GM18498 (cell line): ENCODE measurements at regions not wholly inside any gene's neighbourhood (a gene's known extent, or its start where the extent isn't known, plus 50 kb on each side); places are given as distances from the start of the nearest gene placed in this dataset.

Experiments
- ATAC-seq: cut with Tn5 transposase; IDR thresholded peaks from one replicate; pipeline ENCODE4 v1.9.1; 2021; ENCODE audit warnings: mild to moderate bottlenecking, moderate library complexity; ENCODE audit not compliant: unreplicated experiment

GRCh38 chr3:107082527-107082926 lies 294.7 kb upstream of the CCDC54 start:
- ATAC-seq: no peak

GRCh38 chr3:107085261-107085660 lies 292.0 kb upstream of the CCDC54 start:
- ATAC-seq: no peak

- no peak for ATAC-seq
These were observed 285.1 kb upstream of the CCDC54 start for GRCh38 chr3:107092121-107092520.

GRCh38 chr3:107098864-107099263 lies 278.4 kb upstream of the CCDC54 start:
- ATAC-seq: no peak

- ATAC-seq: no peak
These were observed 277.1 kb upstream of the CCDC54 start for GRCh38 chr3:107100137-107100536.

- no peak for ATAC-seq
These were observed 276.7 kb upstream of the CCDC54 start for GRCh38 chr3:107100573-107100972.

- no peak for ATAC-seq
These were observed 273.5 kb upstream of the CCDC54 start for GRCh38 chr3:107103786-107104185.

GRCh38 chr3:107106316-107106715 lies 270.9 kb upstream of the CCDC54 start:
- ATAC-seq: no peak

GRCh38 chr3:107106907-107107306 lies 270.3 kb upstream of the CCDC54 start:
- no peak for ATAC-seq

GRCh38 chr3:107110596-107111305 lies 266.5 kb upstream of the CCDC54 start:
- no peak for ATAC-seq

- ATAC-seq: no peak
These were observed 265.4 kb upstream of the CCDC54 start for GRCh38 chr3:107111872-107112271.

GRCh38 chr3:107112356-107112755 lies 264.9 kb upstream of the CCDC54 start:
- no peak for ATAC-seq

GRCh38 chr3:107116251-107116650 lies 261.0 kb upstream of the CCDC54 start:
- ATAC-seq: no peak

- ATAC-seq: no peak
These were observed 260.1 kb upstream of the CCDC54 start for GRCh38 chr3:107117156-107117555.

GRCh38 chr3:107117922-107118536 lies 259.2 kb upstream of the CCDC54 start:
- ATAC-seq: peak; percentile 68

- no peak for ATAC-seq
These were observed 252.4 kb upstream of the CCDC54 start for GRCh38 chr3:107124885-107125284.

- ATAC-seq: no peak
These were observed 248.3 kb upstream of the CCDC54 start for GRCh38 chr3:107128946-107129345.

- ATAC-seq: no peak
These were observed 247.0 kb upstream of the CCDC54 start for GRCh38 chr3:107130089-107130700.

- ATAC-seq: no peak
These were observed 244.6 kb upstream of the CCDC54 start for GRCh38 chr3:107132674-107133073.

GRCh38 chr3:107133891-107134290 lies 243.3 kb upstream of the CCDC54 start:
- ATAC-seq: no peak

GRCh38 chr3:107142171-107142570 lies 235.1 kb upstream of the CCDC54 start:
- ATAC-seq: no peak
